ENCODE measurements at regions not wholly inside any gene's neighbourhood (a gene's known extent, or its start where the extent isn't known, plus 50 kb on each side); places are given as distances from the start of the nearest gene placed in this dataset.

- TF ChIP-seq POLR2A (IDR thresholded peaks at IDR 0.05; ENCODE audit: borderline replicate concordance, extremely low read depth, insufficient read depth, insufficient read length) = no peak
- no peak for TF ChIP-seq ZNF274 (IDR thresholded peaks at IDR 0.05; ENCODE audit: low read depth, low read length)
- no peak for TF ChIP-seq RAD21 (IDR thresholded peaks at IDR 0.05; ENCODE audit: low read depth)
- TF ChIP-seq CTCF (IDR thresholded peaks at IDR 0.05 in 2 of 3, conservative IDR thresholded peaks at IDR 0.05 in 1 of 3; ENCODE audit: borderline replicate concordance in 1 of 3, insufficient read depth in 1 of 3, low read depth in 2 of 3, low read length in 2 of 3) = no peak
- TF ChIP-seq EZH2phosphoT487 (IDR thresholded peaks at IDR 0.05; ENCODE audit: borderline replicate concordance) = no peak
- no peak for TF ChIP-seq SP1 (IDR thresholded peaks at IDR 0.05; ENCODE audit: low read depth)
- no peak for TF ChIP-seq YY1 (IDR thresholded peaks at IDR 0.05; ENCODE audit: extremely low read depth, insufficient replicate concordance, low read depth, low read length)
- no peak for TF ChIP-seq EZH2 (IDR thresholded peaks at IDR 0.05)
Measured at GRCh38 chr16:73545290-73545689, 497.4 kb upstream of the ZFHX3 start.
